GM12878 (cell line): ENCODE measurements at regions not wholly inside any gene's neighbourhood (a gene's known extent, or its start where the extent isn't known, plus 50 kb on each side); places are given as distances from the start of the nearest gene placed in this dataset.

ENCODE experiments used
- CBX5 ChIP-seq: sonication (generic); IDR thresholded peaks from 2 replicates; pipeline ENCODE4 v1.6.1; 2016; ENCODE audit warnings: low read depth, moderate library complexity, mild to moderate bottlenecking, inconsistent platforms
- JUND ChIP-seq: IDR thresholded peaks from 2 replicates; pipeline ENCODE4 v1.6.1; 2012; ENCODE audit warnings: low read depth, mild to moderate bottlenecking, low read length, improper control_type of control experiment, moderate library complexity
- MXI1 ChIP-seq: fragments of 150-350 bp; IDR thresholded peaks from 2 replicates; pipeline ENCODE4 v1.6.1; 2011; ENCODE audit warnings: low read depth, mild to moderate bottlenecking, inconsistent platforms, low read length, improper control_type of control experiment
- RAD21 ChIP-seq: IDR thresholded peaks from 2 replicates; pipeline ENCODE4 v1.6.1; 2011; ENCODE audit warnings: mild to moderate bottlenecking, low read depth, low read length, moderate library complexity; ENCODE audit not compliant: insufficient read depth
- SRF ChIP-seq, 2 experiments: IDR thresholded peaks; 2 replicates each; pipeline ENCODE4 v1.6.1; 2011; ENCODE audit warnings: low read depth in 2 of 2, low read length in 2 of 2, mild to moderate bottlenecking in 1 of 2, moderate library complexity in 1 of 2
- ZBTB4 ChIP-seq: fragments of 450-650 bp; formaldehyde crosslinking; IDR thresholded peaks from 2 replicates; pipeline ENCODE4 v1.4.0; 2022; ENCODE audit warnings: mild to moderate bottlenecking, moderate library complexity
- TF ChIP-seq, protein P1 (sequence below): fragments of 450-650 bp; formaldehyde crosslinking; IDR thresholded peaks from 2 replicates; pipeline ENCODE4 v1.4.0; 2020; ENCODE audit warnings: mild to moderate bottlenecking, moderate library complexity

DNA sequence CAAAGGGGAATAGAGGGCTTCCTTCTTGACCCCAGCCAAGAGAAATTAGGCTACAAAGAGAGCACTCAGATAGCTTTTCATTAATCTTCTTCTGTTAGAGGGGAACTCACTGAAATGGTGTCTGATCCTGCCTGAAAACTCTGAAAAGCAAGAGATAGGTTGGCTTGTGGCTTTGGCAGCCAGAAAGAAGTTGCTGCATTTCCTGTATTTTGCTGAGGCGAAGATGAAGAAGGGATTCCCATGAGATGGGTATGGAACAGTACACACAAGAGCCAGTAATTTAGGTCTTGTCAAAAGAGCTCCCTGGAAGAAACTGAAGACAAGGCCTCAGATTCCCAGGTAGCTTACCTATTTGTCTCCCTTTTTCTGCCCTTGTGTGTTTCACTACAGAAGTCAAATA, 120.9 kb upstream of the TARS1 start (continued):
- no peak for TF ChIP-seq SRF (IDR thresholded peaks at IDR 0.05; ENCODE audit: low read depth in 2 of 2, low read length in 2 of 2)
- TF ChIP-seq, protein P1, sequence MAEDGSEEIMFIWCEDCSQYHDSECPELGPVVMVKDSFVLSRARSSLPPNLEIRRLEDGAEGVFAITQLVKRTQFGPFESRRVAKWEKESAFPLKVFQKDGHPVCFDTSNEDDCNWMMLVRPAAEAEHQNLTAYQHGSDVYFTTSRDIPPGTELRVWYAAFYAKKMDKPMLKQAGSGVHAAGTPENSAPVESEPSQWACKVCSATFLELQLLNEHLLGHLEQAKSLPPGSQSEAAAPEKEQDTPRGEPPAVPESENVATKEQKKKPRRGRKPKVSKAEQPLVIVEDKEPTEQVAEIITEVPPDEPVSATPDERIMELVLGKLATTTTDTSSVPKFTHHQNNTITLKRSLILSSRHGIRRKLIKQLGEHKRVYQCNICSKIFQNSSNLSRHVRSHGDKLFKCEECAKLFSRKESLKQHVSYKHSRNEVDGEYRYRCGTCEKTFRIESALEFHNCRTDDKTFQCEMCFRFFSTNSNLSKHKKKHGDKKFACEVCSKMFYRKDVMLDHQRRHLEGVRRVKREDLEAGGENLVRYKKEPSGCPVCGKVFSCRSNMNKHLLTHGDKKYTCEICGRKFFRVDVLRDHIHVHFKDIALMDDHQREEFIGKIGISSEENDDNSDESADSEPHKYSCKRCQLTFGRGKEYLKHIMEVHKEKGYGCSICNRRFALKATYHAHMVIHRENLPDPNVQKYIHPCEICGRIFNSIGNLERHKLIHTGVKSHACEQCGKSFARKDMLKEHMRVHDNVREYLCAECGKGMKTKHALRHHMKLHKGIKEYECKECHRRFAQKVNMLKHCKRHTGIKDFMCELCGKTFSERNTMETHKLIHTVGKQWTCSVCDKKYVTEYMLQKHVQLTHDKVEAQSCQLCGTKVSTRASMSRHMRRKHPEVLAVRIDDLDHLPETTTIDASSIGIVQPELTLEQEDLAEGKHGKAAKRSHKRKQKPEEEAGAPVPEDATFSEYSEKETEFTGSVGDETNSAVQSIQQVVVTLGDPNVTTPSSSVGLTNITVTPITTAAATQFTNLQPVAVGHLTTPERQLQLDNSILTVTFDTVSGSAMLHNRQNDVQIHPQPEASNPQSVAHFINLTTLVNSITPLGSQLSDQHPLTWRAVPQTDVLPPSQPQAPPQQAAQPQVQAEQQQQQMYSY (CRISPR knock-in tag), result no peak
- no peak for TF ChIP-seq RAD21
- no peak for TF ChIP-seq ZBTB4 (CRISPR knock-in tag)
- TF ChIP-seq MXI1, result no peak
- no peak for TF ChIP-seq JUND
- TF ChIP-seq CBX5, result no peak
